Stimulated activated CD4-positive, alpha-beta T cell treated with anti-CD3 and anti-CD28 coated beads, TNF-alpha, amount 100 ng/mL, for 1 hour (primary cell): ENCODE measurements at regions not wholly inside any gene's neighbourhood (a gene's known extent, or its start where the extent isn't known, plus 50 kb on each side); places are given as distances from the start of the nearest gene placed in this dataset.

Source experiments
- DNase-seq, 3 donors: peaks; one replicate each; pipeline ENCODE4 v3.0.0-alpha.2; 2020; ENCODE audit warnings: low read depth in 3 of 3, low spot score in 1 of 3

GRCh38 chr17:81345228-81346089 lies 49.8 kb upstream of the BAHCC1 start:
- DNase-seq: peak in 1 of 3 donors; percentile 16
